ENCODE measurements at regions not wholly inside any gene's neighbourhood (a gene's known extent, or its start where the extent isn't known, plus 50 kb on each side); places are given as distances from the start of the nearest gene placed in this dataset.
"Not testable (repeated sequence)": the region's sequence is repeated elsewhere in the genome, so short reads cannot be mapped to it uniquely, and the experiment has no call there.

- not testable (repeated sequence) for H3K4me3 Mint-ChIP-seq; H3K36me3 Mint-ChIP-seq (ENCODE audit: low read depth); H3K4me1 Mint-ChIP-seq; H3K4me3 ChIP-seq (ENCODE audit: low read length); H3K27me3 Mint-ChIP-seq (ENCODE audit: insufficient read depth); H3K9me3 Mint-ChIP-seq; DNase-seq; H3K9ac ChIP-seq (ENCODE audit: extremely low read depth, low read length, poor library complexity, severe bottlenecking); H3K9me3 ChIP-seq (ENCODE audit: control insufficient read depth, low read length); H3K27ac ChIP-seq (ENCODE audit: low read depth, low read length); H3K36me3 ChIP-seq (ENCODE audit: control insufficient read depth, insufficient read depth, low read length); H3K27ac Mint-ChIP-seq; H3K4me1 ChIP-seq (ENCODE audit: control insufficient read depth, insufficient read depth, low read length); H3K27me3 ChIP-seq (ENCODE audit: control insufficient read depth, insufficient read depth, low read length, poor library complexity, severe bottlenecking)
- WGBS, 2 experiments (ENCODE audit: insufficient coverage in 1 of 2, insufficient read length in 1 of 2): 92 to 96% methylated on average over 11 to 17 of the region's 17 CpGs
Observed at GRCh38 chr2:76697439-76697838, 824.7 kb downstream of the LRRTM4 start.

GRCh38 chr2:76692908-76693307, 829.3 kb downstream of the LRRTM4 start:
- H3K4me3 Mint-ChIP-seq: no peak overlapping the region
- peaks cover 5% of the 10 kb centered on the region for H3K36me3 Mint-ChIP-seq (ENCODE audit: low read depth)
- peaks cover 20% of the 10 kb centered on the region for H3K4me1 Mint-ChIP-seq
- no peaks in the 10 kb centered on the region for H3K9me3 Mint-ChIP-seq
- no peaks in the 10 kb centered on the region for H3K9me3 ChIP-seq (ENCODE audit: control insufficient read depth, low read length)
- DNase-seq: no peak
- no peak overlapping the region for H3K27ac Mint-ChIP-seq
- H3K36me3 ChIP-seq (ENCODE audit: control insufficient read depth, insufficient read depth, low read length): no peaks in the 10 kb centered on the region
- 98 to 100% methylated on average over 2 to 4 of the region's 4 CpGs for WGBS, 2 experiments (ENCODE audit: insufficient coverage in 1 of 2, insufficient read length in 1 of 2)
- no peak overlapping the region for H3K9ac ChIP-seq (ENCODE audit: extremely low read depth, low read length, poor library complexity, severe bottlenecking)
- no peaks in the 10 kb centered on the region for H3K27me3 Mint-ChIP-seq (ENCODE audit: insufficient read depth)
- no peaks in the 10 kb centered on the region for H3K4me1 ChIP-seq (ENCODE audit: control insufficient read depth, insufficient read depth, low read length)
- TF ChIP-seq, protein P1, sequence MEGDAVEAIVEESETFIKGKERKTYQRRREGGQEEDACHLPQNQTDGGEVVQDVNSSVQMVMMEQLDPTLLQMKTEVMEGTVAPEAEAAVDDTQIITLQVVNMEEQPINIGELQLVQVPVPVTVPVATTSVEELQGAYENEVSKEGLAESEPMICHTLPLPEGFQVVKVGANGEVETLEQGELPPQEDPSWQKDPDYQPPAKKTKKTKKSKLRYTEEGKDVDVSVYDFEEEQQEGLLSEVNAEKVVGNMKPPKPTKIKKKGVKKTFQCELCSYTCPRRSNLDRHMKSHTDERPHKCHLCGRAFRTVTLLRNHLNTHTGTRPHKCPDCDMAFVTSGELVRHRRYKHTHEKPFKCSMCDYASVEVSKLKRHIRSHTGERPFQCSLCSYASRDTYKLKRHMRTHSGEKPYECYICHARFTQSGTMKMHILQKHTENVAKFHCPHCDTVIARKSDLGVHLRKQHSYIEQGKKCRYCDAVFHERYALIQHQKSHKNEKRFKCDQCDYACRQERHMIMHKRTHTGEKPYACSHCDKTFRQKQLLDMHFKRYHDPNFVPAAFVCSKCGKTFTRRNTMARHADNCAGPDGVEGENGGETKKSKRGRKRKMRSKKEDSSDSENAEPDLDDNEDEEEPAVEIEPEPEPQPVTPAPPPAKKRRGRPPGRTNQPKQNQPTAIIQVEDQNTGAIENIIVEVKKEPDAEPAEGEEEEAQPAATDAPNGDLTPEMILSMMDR (conservative IDR thresholded peaks at IDR 0.05): no peak
- no peak overlapping the region for H3K4me3 ChIP-seq (ENCODE audit: low read length)
- H3K27ac ChIP-seq (ENCODE audit: low read depth, low read length): no peak overlapping the region
- H3K27me3 ChIP-seq (ENCODE audit: control insufficient read depth, insufficient read depth, low read length, poor library complexity, severe bottlenecking): no peaks in the 10 kb centered on the region

DNA sequence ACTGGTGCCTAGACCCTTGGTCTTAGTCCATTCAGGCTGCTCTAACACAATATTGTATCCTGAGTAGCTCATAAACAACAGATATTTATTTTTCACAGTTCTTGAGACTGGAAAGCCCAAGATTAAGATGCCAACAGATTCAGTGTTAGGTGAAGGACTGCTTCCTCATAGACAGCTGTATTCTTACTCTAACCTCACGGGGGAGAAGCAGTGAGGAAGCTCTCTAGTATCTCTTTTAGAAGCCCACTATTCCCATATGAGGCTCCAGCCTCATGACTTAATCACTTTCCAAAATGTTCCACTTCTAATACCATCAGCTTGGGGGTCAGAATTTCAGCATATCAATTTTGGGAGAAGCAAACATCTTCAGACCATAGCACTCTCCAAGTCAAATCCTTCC, 833.4 kb downstream of the LRRTM4 start:
- Histone ChIP-seq H3K9me3 (ENCODE audit: control insufficient read depth, low read length) (no peaks in the 10 kb centered on the region), H3K36me3 (ENCODE audit: control insufficient read depth, insufficient read depth, low read length) (no peaks in the 10 kb centered on the region), H3K9ac (ENCODE audit: extremely low read depth, low read length, poor library complexity, severe bottlenecking) (no peak overlapping the region), H3K4me1 (ENCODE audit: control insufficient read depth, insufficient read depth, low read length) (peaks cover 4% of the 10 kb centered on the region), H3K27ac (ENCODE audit: low read depth, low read length) (no peak overlapping the region), H3K27me3 (ENCODE audit: control insufficient read depth, insufficient read depth, low read length, poor library complexity, severe bottlenecking) (no peaks in the 10 kb centered on the region), H3K4me3 (ENCODE audit: low read length) (no peak overlapping the region)
- Mint-ChIP-seq H3K4me3 (no peak overlapping the region), H3K4me1 (peaks cover 26% of the 10 kb centered on the region), H3K27ac (no peak overlapping the region), H3K9me3 (no peaks in the 10 kb centered on the region), H3K36me3 (ENCODE audit: low read depth) (no peaks in the 10 kb centered on the region), H3K27me3 (ENCODE audit: insufficient read depth) (no peaks in the 10 kb centered on the region)
- WGBS, 2 experiments (ENCODE audit: insufficient coverage in 1 of 2, insufficient read length in 1 of 2): 76 to 100% methylated on average over 1 of the region's 1 CpG
- TF ChIP-seq, protein P1 (conservative IDR thresholded peaks at IDR 0.05): peak; percentile 62
- DNase-seq: no peak

GRCh38 chr2:76687923-76688322, 834.3 kb downstream of the LRRTM4 start:
- Histone ChIP-seq H3K4me3 (ENCODE audit: low read length) (no peak overlapping the region), H3K27me3 (ENCODE audit: control insufficient read depth, insufficient read depth, low read length, poor library complexity, severe bottlenecking) (no peaks in the 10 kb centered on the region), H3K36me3 (ENCODE audit: control insufficient read depth, insufficient read depth, low read length) (no peaks in the 10 kb centered on the region), H3K4me1 (ENCODE audit: control insufficient read depth, insufficient read depth, low read length) (peaks cover 4% of the 10 kb centered on the region), H3K9me3 (ENCODE audit: control insufficient read depth, low read length) (no peaks in the 10 kb centered on the region), H3K9ac (ENCODE audit: extremely low read depth, low read length, poor library complexity, severe bottlenecking) (no peak overlapping the region), H3K27ac (ENCODE audit: low read depth, low read length) (no peak overlapping the region)
- Mint-ChIP-seq H3K4me3 (no peak overlapping the region), H3K27me3 (ENCODE audit: insufficient read depth) (no peaks in the 10 kb centered on the region), H3K36me3 (ENCODE audit: low read depth) (no peaks in the 10 kb centered on the region), H3K4me1 (peaks cover 24% of the 10 kb centered on the region), H3K9me3 (no peaks in the 10 kb centered on the region), H3K27ac (no peak overlapping the region)
- 91 to 92% methylated on average over 3 of the region's 3 CpGs for WGBS, 2 experiments (ENCODE audit: insufficient coverage in 1 of 2, insufficient read length in 1 of 2)
- DNase-seq: no peak
- TF ChIP-seq, protein P1 (conservative IDR thresholded peaks at IDR 0.05): no peak
